Activated T-cell treated with anti-CD3 and anti-CD28 coated beads, Interleukin-2, amount 50 U/mL, for 1 hour (primary cell): ENCODE measurements at regions not wholly inside any gene's neighbourhood (a gene's known extent, or its start where the extent isn't known, plus 50 kb on each side); places are given as distances from the start of the nearest gene placed in this dataset.
"Not testable (repeated sequence)": the region's sequence is repeated elsewhere in the genome, so short reads cannot be mapped to it uniquely, and the experiment has no call there.

Source experiments
- DNase-seq: peaks from one replicate; pipeline ENCODE4 v3.0.0-alpha.2; 2020

- no peak for DNase-seq
These were observed 160.4 kb upstream of the KCNH8 start for GRCh38 chr3:18987862-18988447.

- DNase-seq: no peak
These were observed 161.2 kb upstream of the KCNH8 start for GRCh38 chr3:18987070-18987469.

- DNase-seq: no peak
These were observed 165.4 kb upstream of the KCNH8 start for GRCh38 chr3:18982920-18983319.

- DNase-seq: not testable (repeated sequence)
These were observed 172.2 kb upstream of the KCNH8 start for GRCh38 chr3:18976102-18976501.

GRCh38 chr3:18968120-18968519, 180.2 kb upstream of the KCNH8 start:
- DNase-seq: no peak

- no peak for DNase-seq
These were observed 182.5 kb upstream of the KCNH8 start for GRCh38 chr3:18965781-18966180.

- DNase-seq: no peak
These were observed 183.7 kb upstream of the KCNH8 start for GRCh38 chr3:18964640-18965039.

GRCh38 chr3:18951333-18951732, 197.0 kb upstream of the KCNH8 start:
- no peak for DNase-seq

GRCh38 chr3:18946524-18946923, 201.8 kb upstream of the KCNH8 start:
- DNase-seq: no peak

- no peak for DNase-seq
These were observed 210.7 kb upstream of the KCNH8 start for GRCh38 chr3:18937574-18937973.

GRCh38 chr3:18919158-18919557, 229.2 kb upstream of the KCNH8 start:
- no peak for DNase-seq

GRCh38 chr3:18917923-18918322, 230.4 kb upstream of the KCNH8 start:
- DNase-seq: no peak

- DNase-seq: no peak
These were observed 246.1 kb upstream of the KCNH8 start for GRCh38 chr3:18902081-18902793.

GRCh38 chr3:18901571-18901970, 246.7 kb upstream of the KCNH8 start:
- no peak for DNase-seq

- no peak for DNase-seq
These were observed 247.3 kb upstream of the KCNH8 start for GRCh38 chr3:18900994-18901393.

- no peak for DNase-seq
These were observed 249.4 kb upstream of the KCNH8 start for GRCh38 chr3:18898911-18899310.

- DNase-seq: no peak
These were observed 255.6 kb upstream of the KCNH8 start for GRCh38 chr3:18892756-18893155.

GRCh38 chr3:18892047-18892446, 256.3 kb upstream of the KCNH8 start:
- no peak for DNase-seq

GRCh38 chr3:18891641-18892040, 256.7 kb upstream of the KCNH8 start:
- DNase-seq: no peak

- no peak for DNase-seq
These were observed 257.9 kb upstream of the KCNH8 start for GRCh38 chr3:18890449-18890848.

- no peak for DNase-seq
These were observed 259.5 kb upstream of the KCNH8 start for GRCh38 chr3:18888819-18889218.

- DNase-seq: no peak
These were observed 259.9 kb upstream of the KCNH8 start for GRCh38 chr3:18888370-18888769.

GRCh38 chr3:18886331-18886730, 262.0 kb upstream of the KCNH8 start:
- DNase-seq: no peak

- no peak for DNase-seq
These were observed 262.7 kb upstream of the KCNH8 start for GRCh38 chr3:18885612-18886011.

- no peak for DNase-seq
These were observed 264.7 kb upstream of the KCNH8 start for GRCh38 chr3:18883571-18883970.
